ENCODE measurements at regions not wholly inside any gene's neighbourhood (a gene's known extent, or its start where the extent isn't known, plus 50 kb on each side); places are given as distances from the start of the nearest gene placed in this dataset.

DNA sequence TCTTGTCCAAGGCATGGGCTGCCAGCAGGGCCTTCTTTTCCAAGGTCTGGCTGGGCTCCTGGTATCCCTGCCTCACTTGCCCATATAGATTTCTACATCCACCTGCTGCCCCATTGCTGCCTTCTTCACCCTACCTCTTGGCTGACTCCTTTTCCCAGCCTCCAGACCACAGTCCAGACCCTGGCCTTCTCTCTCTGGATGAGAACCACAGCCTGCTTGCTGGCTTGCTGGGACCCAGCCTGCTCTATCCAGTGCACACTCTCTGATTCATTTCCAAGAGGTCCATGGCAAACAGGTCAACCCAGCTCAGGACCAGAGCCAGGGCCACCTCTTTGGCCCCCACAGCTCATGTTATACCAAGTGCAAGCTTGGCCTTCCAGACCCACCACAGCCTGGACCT, 169.4 kb upstream of the BDNF start:
- no peak for DNase-seq (ENCODE audit: low read depth, low spot score)
- Histone ChIP-seq H3K4me3 (ENCODE audit: low read depth in 2 of 2, low read length in 2 of 2) (no peak overlapping the region), H3K4me1 (ENCODE audit: control insufficient read depth, insufficient read depth, low read length) (no peaks in the 10 kb centered on the region), H3K9me3 (ENCODE audit: control insufficient read depth, insufficient read depth, low read depth, low read length) (no peaks in the 10 kb centered on the region), H3K36me3 (ENCODE audit: control insufficient read depth, insufficient read depth, low read length) (no peaks in the 10 kb centered on the region), H3K27me3 (ENCODE audit: control insufficient read depth, insufficient read depth, low read length) (no peaks in the 10 kb centered on the region), H3K27ac (ENCODE audit: low read length) (no peak overlapping the region)
- CTCF ChIA-PET = no interaction called here
- in situ Hi-C loops (cut with HindIII; ENCODE audit: low pct_unique_long_range_greater_than_20kb, low sequenced_read_pairs) = no loop called here
- intact Hi-C loops (cut with micrococcal nuclease; ENCODE audit: unreplicated experiment) = no loop called here
- POLR2A ChIA-PET = no interaction called here
- no peak for ATAC-seq
- TF ChIP-seq POLR2AphosphoS5 (IDR thresholded peaks at IDR 0.05; ENCODE audit: low read depth, low read length) (no peak), SIN3A (IDR thresholded peaks at IDR 0.05; ENCODE audit: borderline replicate concordance, insufficient read depth, low read depth, low read length) (no peak), TCF7L2 (IDR thresholded peaks at IDR 0.05; ENCODE audit: low read depth, low read length) (no peak)
- TF ChIP-seq, protein P1, sequence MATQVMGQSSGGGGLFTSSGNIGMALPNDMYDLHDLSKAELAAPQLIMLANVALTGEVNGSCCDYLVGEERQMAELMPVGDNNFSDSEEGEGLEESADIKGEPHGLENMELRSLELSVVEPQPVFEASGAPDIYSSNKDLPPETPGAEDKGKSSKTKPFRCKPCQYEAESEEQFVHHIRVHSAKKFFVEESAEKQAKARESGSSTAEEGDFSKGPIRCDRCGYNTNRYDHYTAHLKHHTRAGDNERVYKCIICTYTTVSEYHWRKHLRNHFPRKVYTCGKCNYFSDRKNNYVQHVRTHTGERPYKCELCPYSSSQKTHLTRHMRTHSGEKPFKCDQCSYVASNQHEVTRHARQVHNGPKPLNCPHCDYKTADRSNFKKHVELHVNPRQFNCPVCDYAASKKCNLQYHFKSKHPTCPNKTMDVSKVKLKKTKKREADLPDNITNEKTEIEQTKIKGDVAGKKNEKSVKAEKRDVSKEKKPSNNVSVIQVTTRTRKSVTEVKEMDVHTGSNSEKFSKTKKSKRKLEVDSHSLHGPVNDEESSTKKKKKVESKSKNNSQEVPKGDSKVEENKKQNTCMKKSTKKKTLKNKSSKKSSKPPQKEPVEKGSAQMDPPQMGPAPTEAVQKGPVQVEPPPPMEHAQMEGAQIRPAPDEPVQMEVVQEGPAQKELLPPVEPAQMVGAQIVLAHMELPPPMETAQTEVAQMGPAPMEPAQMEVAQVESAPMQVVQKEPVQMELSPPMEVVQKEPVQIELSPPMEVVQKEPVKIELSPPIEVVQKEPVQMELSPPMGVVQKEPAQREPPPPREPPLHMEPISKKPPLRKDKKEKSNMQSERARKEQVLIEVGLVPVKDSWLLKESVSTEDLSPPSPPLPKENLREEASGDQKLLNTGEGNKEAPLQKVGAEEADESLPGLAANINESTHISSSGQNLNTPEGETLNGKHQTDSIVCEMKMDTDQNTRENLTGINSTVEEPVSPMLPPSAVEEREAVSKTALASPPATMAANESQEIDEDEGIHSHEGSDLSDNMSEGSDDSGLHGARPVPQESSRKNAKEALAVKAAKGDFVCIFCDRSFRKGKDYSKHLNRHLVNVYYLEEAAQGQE (IDR thresholded peaks at IDR 0.05; ENCODE audit: insufficient read depth in 1 of 2, low read depth in 2 of 2, low read length in 1 of 2) = no peak
- TF ChIP-seq, protein P2, sequence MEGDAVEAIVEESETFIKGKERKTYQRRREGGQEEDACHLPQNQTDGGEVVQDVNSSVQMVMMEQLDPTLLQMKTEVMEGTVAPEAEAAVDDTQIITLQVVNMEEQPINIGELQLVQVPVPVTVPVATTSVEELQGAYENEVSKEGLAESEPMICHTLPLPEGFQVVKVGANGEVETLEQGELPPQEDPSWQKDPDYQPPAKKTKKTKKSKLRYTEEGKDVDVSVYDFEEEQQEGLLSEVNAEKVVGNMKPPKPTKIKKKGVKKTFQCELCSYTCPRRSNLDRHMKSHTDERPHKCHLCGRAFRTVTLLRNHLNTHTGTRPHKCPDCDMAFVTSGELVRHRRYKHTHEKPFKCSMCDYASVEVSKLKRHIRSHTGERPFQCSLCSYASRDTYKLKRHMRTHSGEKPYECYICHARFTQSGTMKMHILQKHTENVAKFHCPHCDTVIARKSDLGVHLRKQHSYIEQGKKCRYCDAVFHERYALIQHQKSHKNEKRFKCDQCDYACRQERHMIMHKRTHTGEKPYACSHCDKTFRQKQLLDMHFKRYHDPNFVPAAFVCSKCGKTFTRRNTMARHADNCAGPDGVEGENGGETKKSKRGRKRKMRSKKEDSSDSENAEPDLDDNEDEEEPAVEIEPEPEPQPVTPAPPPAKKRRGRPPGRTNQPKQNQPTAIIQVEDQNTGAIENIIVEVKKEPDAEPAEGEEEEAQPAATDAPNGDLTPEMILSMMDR (IDR thresholded peaks at IDR 0.05) = no peak
- no TSS peak for BruUV-seq (replicated peaks)

DNA sequence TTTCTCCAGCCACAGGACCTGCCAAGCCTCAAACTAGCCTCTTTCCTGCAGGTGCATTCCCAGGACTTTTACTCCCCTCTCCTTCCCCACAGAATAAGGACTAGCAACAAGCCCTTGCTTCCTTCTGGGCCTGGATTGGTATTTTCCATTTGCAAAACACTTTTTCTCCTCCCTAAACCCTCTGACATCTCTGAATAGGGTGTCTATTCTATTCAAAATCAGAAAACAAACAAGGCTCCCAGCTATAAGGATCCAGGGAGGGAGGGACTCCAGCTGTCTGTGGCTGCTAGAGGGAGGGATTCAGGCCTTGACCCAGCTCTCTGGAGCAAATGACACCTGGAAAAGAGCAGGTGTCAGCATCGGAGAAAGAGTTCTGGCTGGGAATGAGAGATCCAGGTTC, 168.5 kb upstream of the BDNF start:
- H3K4me1 ChIP-seq (ENCODE audit: control insufficient read depth, insufficient read depth, low read length) = no peaks in the 10 kb centered on the region
- DNase-seq (ENCODE audit: low read depth, low spot score) (no peak), ATAC-seq (no peak)
- intact Hi-C loops (cut with micrococcal nuclease; ENCODE audit: unreplicated experiment) = no loop called here
- TF ChIP-seq SIN3A (IDR thresholded peaks at IDR 0.05; ENCODE audit: borderline replicate concordance, insufficient read depth, low read depth, low read length) = no peak
- TF ChIP-seq TCF7L2 (IDR thresholded peaks at IDR 0.05; ENCODE audit: low read depth, low read length) = no peak
- TF ChIP-seq POLR2AphosphoS5 (IDR thresholded peaks at IDR 0.05; ENCODE audit: low read depth, low read length) = no peak
- TF ChIP-seq, protein P2 (IDR thresholded peaks at IDR 0.05) = no peak
- TF ChIP-seq, protein P1 (IDR thresholded peaks at IDR 0.05; ENCODE audit: insufficient read depth in 1 of 2, low read depth in 2 of 2, low read length in 1 of 2) = no peak
- ChIA-PET CTCF (no interaction called here), POLR2A (no interaction called here)
- no peak overlapping the region for H3K4me3 ChIP-seq (ENCODE audit: low read depth in 2 of 2, low read length in 2 of 2)
- H3K27ac ChIP-seq (ENCODE audit: low read length) = no peak overlapping the region
- no peaks in the 10 kb centered on the region for H3K36me3 ChIP-seq (ENCODE audit: control insufficient read depth, insufficient read depth, low read length)
- in situ Hi-C loops (cut with HindIII; ENCODE audit: low pct_unique_long_range_greater_than_20kb, low sequenced_read_pairs) = no loop called here
- H3K27me3 ChIP-seq (ENCODE audit: control insufficient read depth, insufficient read depth, low read length) = no peaks in the 10 kb centered on the region
- BruUV-seq (replicated peaks) = no TSS peak
- H3K9me3 ChIP-seq (ENCODE audit: control insufficient read depth, insufficient read depth, low read depth, low read length) = no peaks in the 10 kb centered on the region
